SK-N-SH (cell line): ENCODE measurements at regions not wholly inside any gene's neighbourhood (a gene's known extent, or its start where the extent isn't known, plus 50 kb on each side); places are given as distances from the start of the nearest gene placed in this dataset.

ENCODE experiments used
- CTCF ChIA-PET: fragments of 300-600, 350-600 bp; formaldehyde crosslinking; extraction: SDS; loops from one replicate; lab custom pipeline; 2021; lab: Yijun Ruan, JAX
- POLR2A ChIA-PET: fragments of 350-600 bp; sonication (Branson Sonifier 250); formaldehyde crosslinking; extraction: SDS; loops from one replicate; lab custom pipeline; 2020; ENCODE audit warnings: antibody characterized with exemption, inconsistent platforms; lab: Yijun Ruan, JAX
- DNase-seq: peaks from one replicate; pipeline ENCODE4 v3.0.0; 2012
- H2AFZ ChIP-seq: fragments of 200-600 bp; sonication (generic); 2 replicates; pipeline ENCODE4 v1.8.1; 2016; ENCODE audit warnings: antibody characterized with exemption, mild to moderate bottlenecking, low read depth
- H3F3A ChIP-seq: fragments of 200-600 bp; sonication (generic); replicated peaks from 2 replicates; pipeline ENCODE3; 2016; ENCODE audit warnings: antibody characterized with exemption, mild to moderate bottlenecking; ENCODE audit not compliant: insufficient read depth
- H3K27ac ChIP-seq, 2 experiments: fragments of 200-500 bp in 1 of 2; fragments of 200-600 bp in 1 of 2; sonication (Bioruptor generic) in 1 of 2; sonication (generic), shearing (Covaris generic) in 1 of 2; 2 replicates each; pipeline versions ENCODE4 v1.5.1 to v1.6.1; 2014 to 2016; ENCODE audit warnings: low read depth in 2 of 2, inconsistent platforms in 1 of 2, low read length in 1 of 2, mild to moderate bottlenecking in 1 of 2, mixed read lengths in 1 of 2
- H3K27me3 ChIP-seq: fragments of 200-600 bp; sonication (generic), shearing (Covaris generic); 2 replicates; pipeline ENCODE4 v1.6.1; 2016; ENCODE audit warnings: mixed run types; ENCODE audit not compliant: insufficient read depth
- H3K36me3 ChIP-seq, 2 experiments: fragments of 200-500 bp in 1 of 2; fragments of 200-600 bp in 1 of 2; sonication (Bioruptor generic) in 1 of 2; sonication (generic) in 1 of 2; replicated peaks in 1 of 2; 2 replicates each; pipeline versions ENCODE3 to v1.5.1; 2014 to 2016; ENCODE audit warnings: low read length in 1 of 2, mild to moderate bottlenecking in 1 of 2; ENCODE audit not compliant: insufficient read depth in 2 of 2, control insufficient read depth in 1 of 2
- H3K4me1 ChIP-seq, 2 experiments: fragments of 200-500 bp in 1 of 2; fragments of 200-600 bp in 1 of 2; sonication (Bioruptor generic) in 1 of 2; sonication (generic), shearing (Covaris generic) in 1 of 2; 2 replicates each; pipeline versions ENCODE4 v1.5.1 to v1.6.1; 2014 to 2016; ENCODE audit warnings: low read depth in 1 of 2, low read length in 1 of 2, mixed run types in 1 of 2; ENCODE audit not compliant: insufficient read depth in 2 of 2, control insufficient read depth in 1 of 2
- H3K4me2 ChIP-seq: fragments of 200-600 bp; sonication (generic), shearing (Covaris generic); 2 replicates; pipeline ENCODE4 v1.6.1; 2017; ENCODE audit warnings: mixed run types
- H3K4me3 ChIP-seq, 2 experiments: fragments of 200-500 bp in 1 of 2; fragments of 200-600 bp in 1 of 2; sonication (Bioruptor generic) in 1 of 2; sonication (generic), shearing (Covaris generic) in 1 of 2; 2 replicates each; pipeline versions ENCODE4 v1.5.1 to v1.8.1; 2014 to 2016; ENCODE audit warnings: low read depth in 2 of 2, inconsistent platforms in 1 of 2, low read length in 1 of 2, mild to moderate bottlenecking in 1 of 2, mixed read lengths in 1 of 2, moderate library complexity in 1 of 2
- H3K79me2 ChIP-seq: fragments of 200-600 bp; sonication (generic); 2 replicates; pipeline ENCODE4 v1.8.1; 2017; ENCODE audit warnings: mild to moderate bottlenecking; ENCODE audit not compliant: insufficient read depth
- H3K9ac ChIP-seq: fragments of 200-600 bp; sonication (generic); 2 replicates; pipeline ENCODE4 v1.6.1; 2017; ENCODE audit warnings: mixed run types
- H3K9me2 ChIP-seq: fragments of 200-600 bp; sonication (generic); 2 replicates; pipeline ENCODE4 v1.6.1; 2017; ENCODE audit warnings: mixed run types
- H3K9me3 ChIP-seq: fragments of 200-600 bp; sonication (generic); 2 replicates; pipeline ENCODE4 v1.6.1; 2017; ENCODE audit warnings: mixed run types, mild to moderate bottlenecking, moderate library complexity
- H4K20me1 ChIP-seq: fragments of 200-600 bp; sonication (generic); 2 replicates; pipeline ENCODE4 v1.6.1; 2017; ENCODE audit warnings: mild to moderate bottlenecking, mixed run types; ENCODE audit not compliant: insufficient read depth
- CHD2 ChIP-seq: fragments of 150-350 bp; IDR thresholded peaks from 2 replicates; pipeline ENCODE4 v1.6.1; 2018; ENCODE audit warnings: low read length; ENCODE audit not compliant: partially characterized antibody
- CTCF ChIP-seq: fragments of 200-600 bp; sonication (generic); IDR thresholded peaks from 2 replicates; pipeline ENCODE4 v1.6.1; 2017; ENCODE audit warnings: antibody characterized with exemption, mild to moderate bottlenecking, moderate library complexity
- ELF1 ChIP-seq: IDR thresholded peaks from 2 replicates; pipeline ENCODE4 v1.4.0; 2012
- EP300 ChIP-seq, 2 experiments: IDR thresholded peaks; 2 replicates each; pipeline versions ENCODE4 v1.4.0 to v1.6.1; 2012; ENCODE audit warnings: borderline replicate concordance in 1 of 2, low read depth in 1 of 2, low read length in 1 of 2
- EZH2phosphoT487 ChIP-seq: fragments of 200-600 bp; sonication (generic); IDR thresholded peaks from 2 replicates; pipeline ENCODE4 v1.6.1; 2017; ENCODE audit warnings: low read depth, mixed run types, mild to moderate bottlenecking, antibody characterized with exemption, moderate library complexity, borderline replicate concordance
- FOSL2 ChIP-seq: IDR thresholded peaks from 2 replicates; pipeline ENCODE4 v1.4.0; 2012; ENCODE audit warnings: low read depth, mild to moderate bottlenecking, moderate library complexity, borderline replicate concordance
- FOXM1 ChIP-seq: IDR thresholded peaks from 2 replicates; pipeline ENCODE4 v1.4.0; 2012; ENCODE audit warnings: low read depth, mild to moderate bottlenecking
- GABPA ChIP-seq: IDR thresholded peaks from 2 replicates; pipeline ENCODE4 v1.4.0; 2012; ENCODE audit warnings: low read depth, mild to moderate bottlenecking
- JUND ChIP-seq: IDR thresholded peaks from 2 replicates; pipeline ENCODE4 v1.4.0; 2012
- MAX ChIP-seq: IDR thresholded peaks from 2 replicates; pipeline ENCODE4 v1.4.0; 2012; ENCODE audit warnings: low read depth
- NRF1 ChIP-seq: IDR thresholded peaks from 2 replicates; pipeline ENCODE4 v1.6.1; 2012; ENCODE audit warnings: low read depth, mild to moderate bottlenecking, low read length
- RCOR1 ChIP-seq: fragments of 150-350 bp; IDR thresholded peaks from 2 replicates; pipeline ENCODE4 v1.6.1; 2017; ENCODE audit warnings: antibody characterized with exemption, low read length
- REST ChIP-seq: IDR thresholded peaks from 2 replicates; pipeline ENCODE4 v1.6.1; 2012; ENCODE audit warnings: mild to moderate bottlenecking, low read depth, low read length, moderate library complexity
- RFX5 ChIP-seq: IDR thresholded peaks from 2 replicates; pipeline ENCODE4 v1.6.1; 2012; ENCODE audit warnings: mild to moderate bottlenecking, improper control_type of control experiment, low read length
- SIN3A ChIP-seq: IDR thresholded peaks from 2 replicates; pipeline ENCODE4 v1.6.1; 2012; ENCODE audit warnings: low read depth, mild to moderate bottlenecking, low read length, moderate library complexity, borderline replicate concordance
- TEAD4 ChIP-seq: IDR thresholded peaks from 2 replicates; pipeline ENCODE4 v1.4.0; 2012; ENCODE audit warnings: mild to moderate bottlenecking, borderline replicate concordance; ENCODE audit not compliant: insufficient read depth
- YY1 ChIP-seq: IDR thresholded peaks from 2 replicates; pipeline ENCODE4 v1.4.0; 2012; ENCODE audit warnings: low read depth, mild to moderate bottlenecking
- ZBTB33 ChIP-seq: IDR thresholded peaks from 2 replicates; pipeline ENCODE4 v1.4.0; 2012; ENCODE audit warnings: low read depth, borderline replicate concordance
- WGBS: methylation state at CpG from one replicate; pipeline ENCODE4 v1.1.6; 2017; ENCODE audit warnings: low lambda C conversion rate; 5-methylcytosine and 5-hydroxymethylcytosine counted together

DNA sequence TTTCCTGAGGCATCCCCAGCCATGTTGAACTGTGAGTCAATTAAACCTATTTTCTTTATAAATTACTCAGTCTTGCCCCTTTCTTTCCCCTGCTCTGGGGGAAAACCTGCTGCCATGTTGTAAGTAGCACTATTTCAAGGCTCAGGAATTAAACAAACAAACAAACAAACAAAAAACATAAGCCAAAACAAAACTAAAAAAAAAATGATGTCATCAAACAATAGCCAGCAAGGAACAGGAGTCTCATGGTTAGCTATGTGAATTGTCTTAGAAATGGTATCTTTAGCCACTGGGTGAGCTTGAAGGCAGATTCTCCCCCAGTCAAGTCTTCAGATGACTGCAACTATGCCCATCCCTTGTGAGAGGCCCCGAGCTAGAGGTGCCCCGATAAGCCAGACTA lies 823.4 kb upstream of the ZEB2 start:
- H3F3A ChIP-seq: no peaks in the 10 kb centered on the region
- H2AFZ ChIP-seq: no peak overlapping the region
- no peaks in the 10 kb centered on the region for H3K79me2 ChIP-seq
- no peaks in the 10 kb centered on the region for H3K27me3 ChIP-seq
- H3K4me2 ChIP-seq: no peak overlapping the region
- ChIA-PET CTCF (no interaction called here), POLR2A (no interaction called here)
- no peaks in the 10 kb centered on the region for H4K20me1 ChIP-seq
- TF ChIP-seq SIN3A: no peak
- no peak for TF ChIP-seq REST
- TF ChIP-seq ZBTB33: no peak
- no peak for TF ChIP-seq RCOR1
- no peak for TF ChIP-seq EP300 (IDR thresholded peaks at IDR 0.05; ENCODE audit: borderline replicate concordance in 1 of 2, low read depth in 1 of 2, low read length in 1 of 2)
- no peak for TF ChIP-seq CHD2
- TF ChIP-seq FOXM1: no peak
- no peak for TF ChIP-seq GABPA
- TF ChIP-seq RFX5: no peak
- no peak for TF ChIP-seq FOSL2
- TF ChIP-seq CTCF: no peak
- TF ChIP-seq YY1: no peak
- TF ChIP-seq TEAD4: no peak
- no peak for TF ChIP-seq NRF1
- no peak for TF ChIP-seq MAX
- TF ChIP-seq EZH2phosphoT487: no peak
- no peak for TF ChIP-seq ELF1
- no peak for TF ChIP-seq JUND
- H3K4me1 ChIP-seq: no peaks in the 10 kb centered on the region
- H3K9me3 ChIP-seq: no peaks in the 10 kb centered on the region
- no peaks in the 10 kb centered on the region for H3K36me3 ChIP-seq
- H3K27ac ChIP-seq: no peak overlapping the region
- no peak overlapping the region for H3K4me3 ChIP-seq
- DNase-seq: no peak
- WGBS: 50% methylated on average over 2 of the region's 2 CpGs
- H3K9me2 ChIP-seq: no peaks in the 10 kb centered on the region
- no peak overlapping the region for H3K9ac ChIP-seq
